ENCODE measurements at regions not wholly inside any gene's neighbourhood (a gene's known extent, or its start where the extent isn't known, plus 50 kb on each side); places are given as distances from the start of the nearest gene placed in this dataset.

- no peak for DNase-seq
Observed at GRCh38 chr2:146301287-146301686, 1543.5 kb upstream of the ACVR2A start.

GRCh38 chr2:146295080-146295670 is 1549.7 kb upstream of the ACVR2A start:
- no peak for DNase-seq

- no peak for DNase-seq
Observed at GRCh38 chr2:146287281-146287680, 1557.5 kb upstream of the ACVR2A start.

- no peak for DNase-seq
Observed at GRCh38 chr2:146278881-146279280, 1565.9 kb upstream of the ACVR2A start.

- no peak for DNase-seq
Observed at GRCh38 chr2:146271131-146271831, 1573.5 kb upstream of the ACVR2A start.

- no peak for DNase-seq
Observed at GRCh38 chr2:146270618-146271017, 1574.2 kb upstream of the ACVR2A start.

GRCh38 chr2:146267093-146267492 is 1577.7 kb upstream of the ACVR2A start:
- DNase-seq = no peak

GRCh38 chr2:146265656-146266055 is 1579.2 kb upstream of the ACVR2A start:
- no peak for DNase-seq

- no peak for DNase-seq
Observed at GRCh38 chr2:146262606-146263005, 1582.2 kb upstream of the ACVR2A start.

GRCh38 chr2:146260551-146260950 is 1584.3 kb upstream of the ACVR2A start:
- no peak for DNase-seq

GRCh38 chr2:146259816-146260215 is 1585.0 kb upstream of the ACVR2A start:
- no peak for DNase-seq

- no peak for DNase-seq
Observed at GRCh38 chr2:146258071-146258470, 1586.8 kb upstream of the ACVR2A start.

GRCh38 chr2:146252119-146252518 is 1592.7 kb upstream of the ACVR2A start:
- DNase-seq = no peak

GRCh38 chr2:146251328-146251727 is 1593.5 kb upstream of the ACVR2A start:
- DNase-seq = no peak

GRCh38 chr2:146246736-146247523 is 1597.9 kb upstream of the ACVR2A start:
- no peak for DNase-seq

- no peak for DNase-seq
Observed at GRCh38 chr2:146246002-146246735, 1598.7 kb upstream of the ACVR2A start.

GRCh38 chr2:146244830-146245229 is 1600.0 kb upstream of the ACVR2A start:
- DNase-seq = no peak

- DNase-seq = no peak
Observed at GRCh38 chr2:146244131-146244530, 1600.7 kb upstream of the ACVR2A start.

- DNase-seq = no peak
Observed at GRCh38 chr2:146241023-146241422, 1603.8 kb upstream of the ACVR2A start.

GRCh38 chr2:146240391-146240790 is 1604.4 kb upstream of the ACVR2A start:
- no peak for DNase-seq

GRCh38 chr2:146239392-146240135 is 1605.3 kb upstream of the ACVR2A start:
- no peak for DNase-seq

GRCh38 chr2:146238254-146238966 is 1606.4 kb upstream of the ACVR2A start:
- DNase-seq = no peak

Data from NCI-H1105 treated with DMSO at 0.1 percent for 48 hours (cell line).